SK-N-SH (cell line): ENCODE measurements at regions not wholly inside any gene's neighbourhood (a gene's known extent, or its start where the extent isn't known, plus 50 kb on each side); places are given as distances from the start of the nearest gene placed in this dataset.

Source experiments
- CHD2 ChIP-seq: fragments of 150-350 bp; IDR thresholded peaks from 2 replicates; pipeline ENCODE4 v1.6.1; 2018; ENCODE audit warnings: low read length; ENCODE audit not compliant: partially characterized antibody
- CTCF ChIP-seq: fragments of 200-600 bp; sonication (generic); IDR thresholded peaks from 2 replicates; pipeline ENCODE4 v1.6.1; 2017; ENCODE audit warnings: antibody characterized with exemption, mild to moderate bottlenecking, moderate library complexity
- GABPA ChIP-seq: IDR thresholded peaks from 2 replicates; pipeline ENCODE4 v1.4.0; 2012; ENCODE audit warnings: low read depth, mild to moderate bottlenecking
- RXRA ChIP-seq: IDR thresholded peaks from 2 replicates; pipeline ENCODE4 v1.4.0; 2012; ENCODE audit warnings: low read depth, mild to moderate bottlenecking, borderline replicate concordance
- YY1 ChIP-seq: IDR thresholded peaks from 2 replicates; pipeline ENCODE4 v1.4.0; 2012; ENCODE audit warnings: low read depth, mild to moderate bottlenecking
- ZBTB33 ChIP-seq: IDR thresholded peaks from 2 replicates; pipeline ENCODE4 v1.4.0; 2012; ENCODE audit warnings: low read depth, borderline replicate concordance

- no peak for TF ChIP-seq ZBTB33
- no peak for TF ChIP-seq GABPA
- TF ChIP-seq CHD2: no peak
- TF ChIP-seq CTCF: no peak
- no peak for TF ChIP-seq RXRA
- no peak for TF ChIP-seq YY1
Measured at GRCh38 chr4:8725845-8726244, 133.3 kb downstream of the CPZ start.
